BLaER1 (cell line): ENCODE measurements at regions not wholly inside any gene's neighbourhood (a gene's known extent, or its start where the extent isn't known, plus 50 kb on each side); places are given as distances from the start of the nearest gene placed in this dataset.

Source experiments
- H3K27ac ChIP-seq: shearing (Covaris generic); formaldehyde crosslinking; 2 replicates; pipeline ENCODE4 v1.8.1; 2022
- H3K27me3 ChIP-seq: shearing (Covaris generic); formaldehyde crosslinking; 2 replicates; pipeline ENCODE4 v1.8.1; 2022
- H3K36me3 ChIP-seq: shearing (Covaris generic); formaldehyde crosslinking; 2 replicates; pipeline ENCODE4 v1.8.1; 2022
- H3K4me1 ChIP-seq: shearing (Covaris generic); formaldehyde crosslinking; 2 replicates; pipeline ENCODE4 v1.8.1; 2022
- H3K4me2 ChIP-seq: shearing (Covaris generic); formaldehyde crosslinking; 2 replicates; pipeline ENCODE4 v1.8.1; 2022
- H3K4me3 ChIP-seq: shearing (Covaris generic); formaldehyde crosslinking; 2 replicates; pipeline ENCODE4 v1.8.1; 2022
- H3K9ac ChIP-seq: shearing (Covaris generic); formaldehyde crosslinking; 2 replicates; pipeline ENCODE4 v1.8.1; 2022
- H3K9me3 ChIP-seq: shearing (Covaris generic); formaldehyde crosslinking; 2 replicates; pipeline ENCODE4 v1.8.1; 2022
- H4K20me1 ChIP-seq: shearing (Covaris generic); formaldehyde crosslinking; 2 replicates; pipeline ENCODE4 v1.8.1; 2022
- Cebpa-rat ChIP-seq: shearing (Covaris generic); IDR thresholded peaks from 2 replicates; pipeline ENCODE4 v1.8.1; 2022

DNA sequence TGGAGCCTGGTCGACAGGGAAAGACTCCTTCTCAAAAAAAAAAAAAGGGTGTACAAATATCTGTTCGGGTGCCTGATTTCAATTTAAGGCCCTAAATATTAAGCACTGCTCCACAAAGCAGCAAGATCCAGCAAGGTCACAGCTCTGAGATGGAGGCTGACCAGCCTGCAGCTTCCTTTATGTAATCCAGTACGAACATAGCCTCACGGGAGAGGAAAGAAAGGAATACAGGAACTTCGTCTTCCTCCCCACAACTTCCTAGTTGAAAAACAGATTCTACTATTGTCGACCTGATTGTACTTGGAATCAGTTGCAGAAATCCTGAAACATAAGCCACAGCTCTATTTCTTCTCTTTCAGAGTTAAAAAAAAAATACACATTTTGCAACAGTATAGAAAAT is 53.5 kb upstream of the TBC1D9 start:
- Histone ChIP-seq H3K27me3 (no peaks in the 10 kb centered on the region), H3K9me3 (no peaks in the 10 kb centered on the region), H3K4me3 (no peak overlapping the region), H3K4me2 (peak overlapping the region; percentile 48), H3K27ac (no peak overlapping the region; the same call in 1 of the 2 replicates), H4K20me1 (no peaks in the 10 kb centered on the region), H3K36me3 (no peaks in the 10 kb centered on the region), H3K4me1 (peaks cover 49% of the 10 kb centered on the region), H3K9ac (no peak overlapping the region)
- no peak for TF ChIP-seq Cebpa-rat

DNA sequence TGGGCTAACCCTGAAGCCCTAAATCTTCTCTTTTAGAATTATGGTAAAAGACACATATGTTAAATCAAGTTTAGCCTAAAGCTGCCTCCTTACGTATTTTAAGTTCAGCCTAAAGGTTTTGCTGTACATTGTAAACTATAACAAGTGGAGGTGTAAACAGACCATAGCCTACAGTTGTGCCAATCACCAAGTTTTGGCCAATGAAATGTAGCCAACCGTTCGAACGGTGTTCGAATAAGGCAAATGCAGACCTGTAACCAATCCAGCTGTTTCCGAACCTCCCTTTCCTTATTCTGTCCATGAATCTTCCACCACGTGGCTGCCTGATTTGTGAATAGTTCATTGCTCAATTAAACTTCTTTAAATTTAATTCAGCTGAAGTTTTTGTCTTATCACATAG is 52.1 kb upstream of the TBC1D9 start:
- no peaks in the 10 kb centered on the region for H3K27me3 ChIP-seq
- no peak overlapping the region for H3K4me3 ChIP-seq
- no peak overlapping the region for H3K9ac ChIP-seq
- TF ChIP-seq Cebpa-rat = no peak
- no peaks in the 10 kb centered on the region for H3K9me3 ChIP-seq
- H3K36me3 ChIP-seq = no peaks in the 10 kb centered on the region
- no peaks in the 10 kb centered on the region for H4K20me1 ChIP-seq
- H3K4me1 ChIP-seq = peaks cover 57% of the 10 kb centered on the region
- H3K27ac ChIP-seq = peak overlapping the region; percentile 39; the same call in 1 of the 2 replicates
- H3K4me2 ChIP-seq = peak overlapping the region; percentile 53

DNA sequence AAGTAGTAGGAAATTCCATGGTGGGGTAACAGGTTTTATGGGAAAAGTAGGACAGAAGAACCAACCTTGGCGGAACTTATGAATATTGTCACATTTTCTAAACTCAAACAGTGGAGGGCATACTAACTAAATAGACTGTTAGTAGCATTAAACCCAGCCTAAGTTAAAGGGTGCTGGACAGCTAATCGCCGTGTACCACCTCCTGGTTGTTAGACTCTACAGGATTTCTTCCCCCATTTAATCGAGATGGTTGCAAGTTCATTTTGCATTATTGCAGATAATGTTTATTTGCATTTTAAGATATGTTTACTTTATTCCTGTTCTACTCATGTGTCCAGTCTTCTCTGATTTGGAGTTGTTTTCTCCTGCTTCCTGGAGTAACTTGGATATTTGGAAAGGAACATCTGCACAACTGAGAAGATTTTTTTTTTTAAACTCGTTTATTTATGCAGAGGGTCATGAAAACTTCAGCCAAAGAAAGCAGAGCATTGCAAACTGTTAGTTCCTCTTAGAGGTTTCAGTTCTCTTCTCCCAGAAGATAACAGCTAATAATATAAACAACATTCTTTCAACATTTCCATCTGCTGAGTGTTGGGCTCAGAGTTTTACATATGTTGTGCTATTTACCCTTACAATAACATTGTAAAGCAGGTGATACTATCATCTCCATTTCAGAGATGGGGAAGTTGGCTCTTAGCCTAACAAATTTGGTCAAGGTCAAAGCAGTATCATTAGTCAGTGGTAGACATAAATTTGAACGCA is 51.5 kb upstream of the TBC1D9 start:
- Histone ChIP-seq H4K20me1 (no peaks in the 10 kb centered on the region), H3K4me2 (peak overlapping the region; percentile 53), H3K4me3 (no peak overlapping the region), H3K4me1 (peaks cover 58% of the 10 kb centered on the region), H3K9me3 (no peaks in the 10 kb centered on the region), H3K36me3 (no peaks in the 10 kb centered on the region), H3K27me3 (no peaks in the 10 kb centered on the region), H3K27ac (peak overlapping the region; percentile 39; the same call in 1 of the 2 replicates), H3K9ac (no peak overlapping the region)
- no peak for TF ChIP-seq Cebpa-rat

DNA sequence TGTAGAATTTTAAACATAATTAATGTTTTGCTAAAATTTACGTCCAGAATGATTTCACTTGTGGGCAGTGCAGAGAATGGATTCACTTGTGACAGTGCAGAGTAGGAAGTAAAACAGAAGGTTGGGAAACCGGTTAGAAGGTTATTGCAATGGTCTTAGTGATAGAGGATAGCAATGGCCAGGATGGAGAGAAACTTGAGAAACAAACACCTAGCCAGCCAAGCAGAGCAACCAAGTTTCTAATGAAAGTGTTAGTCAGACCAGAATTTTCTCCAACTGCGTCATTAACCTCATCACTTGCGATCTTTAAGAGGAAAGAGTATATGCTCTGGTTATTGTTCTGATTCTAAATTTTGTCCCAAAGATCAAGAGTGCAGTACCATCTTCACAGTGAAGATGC is 50.0 kb upstream of the TBC1D9 start:
- no peak overlapping the region for H3K4me2 ChIP-seq
- H3K36me3 ChIP-seq = no peaks in the 10 kb centered on the region
- H3K27me3 ChIP-seq = no peaks in the 10 kb centered on the region
- no peak for TF ChIP-seq Cebpa-rat
- no peaks in the 10 kb centered on the region for H4K20me1 ChIP-seq
- H3K4me3 ChIP-seq = no peak overlapping the region
- peaks cover 67% of the 10 kb centered on the region for H3K4me1 ChIP-seq
- H3K9ac ChIP-seq = no peak overlapping the region
- no peak overlapping the region for H3K27ac ChIP-seq
- no peaks in the 10 kb centered on the region for H3K9me3 ChIP-seq
